ENCODE measurements at regions not wholly inside any gene's neighbourhood (a gene's known extent, or its start where the extent isn't known, plus 50 kb on each side); places are given as distances from the start of the nearest gene placed in this dataset.

DNA sequence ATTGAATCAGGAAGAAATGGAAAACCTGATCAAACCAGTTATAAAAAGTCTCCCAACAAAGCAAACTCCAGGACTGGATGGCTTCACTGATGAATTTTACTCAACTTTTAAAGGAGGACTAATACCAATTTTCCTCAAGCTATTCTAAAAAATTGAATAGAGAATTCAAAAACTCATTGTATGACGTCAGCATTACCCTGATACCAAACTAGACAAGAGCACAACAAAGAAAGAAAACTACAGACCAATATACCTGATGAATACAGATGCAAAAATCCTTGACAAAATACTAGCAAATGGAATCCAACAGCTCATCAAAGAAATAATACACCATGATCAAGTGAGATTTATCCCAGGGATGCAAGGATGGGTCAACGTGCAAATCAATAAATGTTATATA is 172.9 kb downstream of the FNDC1 start:
- DNase-seq = no peak
- no peaks in the 10 kb centered on the region for H3K4me1 ChIP-seq
- ATAC-seq = no peak
- H3K4me3 ChIP-seq = no peak overlapping the region
- no peaks in the 10 kb centered on the region for H3K27me3 ChIP-seq
- H3K27ac ChIP-seq = no peak overlapping the region
- TF ChIP-seq, protein P1, sequence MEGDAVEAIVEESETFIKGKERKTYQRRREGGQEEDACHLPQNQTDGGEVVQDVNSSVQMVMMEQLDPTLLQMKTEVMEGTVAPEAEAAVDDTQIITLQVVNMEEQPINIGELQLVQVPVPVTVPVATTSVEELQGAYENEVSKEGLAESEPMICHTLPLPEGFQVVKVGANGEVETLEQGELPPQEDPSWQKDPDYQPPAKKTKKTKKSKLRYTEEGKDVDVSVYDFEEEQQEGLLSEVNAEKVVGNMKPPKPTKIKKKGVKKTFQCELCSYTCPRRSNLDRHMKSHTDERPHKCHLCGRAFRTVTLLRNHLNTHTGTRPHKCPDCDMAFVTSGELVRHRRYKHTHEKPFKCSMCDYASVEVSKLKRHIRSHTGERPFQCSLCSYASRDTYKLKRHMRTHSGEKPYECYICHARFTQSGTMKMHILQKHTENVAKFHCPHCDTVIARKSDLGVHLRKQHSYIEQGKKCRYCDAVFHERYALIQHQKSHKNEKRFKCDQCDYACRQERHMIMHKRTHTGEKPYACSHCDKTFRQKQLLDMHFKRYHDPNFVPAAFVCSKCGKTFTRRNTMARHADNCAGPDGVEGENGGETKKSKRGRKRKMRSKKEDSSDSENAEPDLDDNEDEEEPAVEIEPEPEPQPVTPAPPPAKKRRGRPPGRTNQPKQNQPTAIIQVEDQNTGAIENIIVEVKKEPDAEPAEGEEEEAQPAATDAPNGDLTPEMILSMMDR (IDR thresholded peaks at IDR 0.05) = no peak
- intact Hi-C loops (cut with DNase I) = no loop called here
- H3K9me3 ChIP-seq = no peaks in the 10 kb centered on the region
- no peaks in the 10 kb centered on the region for H3K36me3 ChIP-seq

DNA sequence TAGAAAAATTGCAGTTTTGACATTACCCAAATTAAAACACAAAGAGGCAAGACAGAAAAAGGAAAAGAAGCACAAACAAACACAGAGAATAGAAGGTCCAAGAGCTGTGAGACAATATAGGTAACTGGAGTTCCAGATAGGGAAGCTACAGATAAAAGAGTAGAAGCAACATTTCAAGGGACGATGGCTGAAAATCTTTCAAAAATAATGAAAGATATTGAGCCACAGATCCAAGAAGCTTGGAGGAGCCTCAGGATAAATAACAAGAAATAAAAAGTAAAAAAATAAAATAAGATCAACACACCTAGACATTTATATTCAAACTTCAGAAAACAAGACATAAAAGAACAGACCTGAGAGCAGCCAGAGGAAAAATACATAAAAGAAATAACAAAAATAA is 164.9 kb downstream of the FNDC1 start:
- no peaks in the 10 kb centered on the region for H3K27me3 ChIP-seq
- no peak overlapping the region for H3K4me3 ChIP-seq
- H3K36me3 ChIP-seq = no peaks in the 10 kb centered on the region
- ATAC-seq (no peak), DNase-seq (no peak)
- H3K27ac ChIP-seq = no peak overlapping the region
- H3K4me1 ChIP-seq = no peaks in the 10 kb centered on the region
- H3K9me3 ChIP-seq = no peaks in the 10 kb centered on the region
- intact Hi-C loops (cut with DNase I) = no loop called here
- TF ChIP-seq, protein P1 (IDR thresholded peaks at IDR 0.05) = no peak

DNA sequence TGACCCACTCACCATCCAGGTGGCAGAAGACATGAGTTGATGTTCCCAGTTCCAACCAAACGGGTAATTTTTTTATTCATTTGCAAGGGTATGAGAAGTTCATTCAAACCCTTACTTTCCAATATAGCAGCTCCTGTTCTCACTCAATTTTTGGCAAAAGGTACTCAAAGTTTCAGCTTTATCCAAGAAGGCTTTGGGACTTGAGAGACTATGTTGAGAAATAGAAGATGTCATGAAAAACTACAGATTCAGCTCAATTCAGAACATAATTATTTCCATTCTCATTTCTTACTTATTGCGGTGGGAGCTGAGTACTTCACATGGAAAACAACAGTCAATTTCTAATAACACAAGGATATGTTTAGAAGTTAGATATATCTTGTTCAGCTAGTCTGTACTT is 162.3 kb downstream of the FNDC1 start:
- ATAC-seq = no peak
- DNase-seq = no peak
- no peaks in the 10 kb centered on the region for H3K9me3 ChIP-seq
- H3K27me3 ChIP-seq = no peaks in the 10 kb centered on the region
- no peaks in the 10 kb centered on the region for H3K36me3 ChIP-seq
- H3K4me3 ChIP-seq = no peak overlapping the region
- no peak overlapping the region for H3K27ac ChIP-seq
- intact Hi-C loops (cut with DNase I) = no loop called here
- TF ChIP-seq, protein P1 (IDR thresholded peaks at IDR 0.05) = no peak
- H3K4me1 ChIP-seq = no peaks in the 10 kb centered on the region

DNA sequence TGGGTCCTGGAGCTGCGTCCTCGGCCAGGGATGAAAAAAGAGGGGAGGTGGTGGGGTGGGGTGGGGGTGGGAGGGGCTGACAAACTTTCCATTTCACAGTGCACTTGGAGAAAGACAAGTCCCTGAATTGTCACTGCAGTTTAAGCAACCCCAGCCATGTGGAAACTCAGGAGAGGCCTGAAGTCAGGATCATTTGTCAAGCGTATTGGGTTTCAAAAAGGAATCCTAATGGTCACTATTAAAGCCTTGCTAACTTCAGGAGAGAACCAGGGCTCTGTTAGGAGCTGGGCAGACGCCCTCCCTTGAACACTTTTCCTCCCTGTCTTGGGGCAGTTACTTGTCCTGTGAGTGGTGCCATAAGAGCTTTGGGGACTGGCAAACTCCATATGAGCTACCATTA is 159.9 kb downstream of the FNDC1 start:
- Histone ChIP-seq H3K4me1 (no peaks in the 10 kb centered on the region), H3K27ac (no peak overlapping the region), H3K4me3 (no peak overlapping the region), H3K36me3 (no peaks in the 10 kb centered on the region), H3K9me3 (no peaks in the 10 kb centered on the region), H3K27me3 (no peaks in the 10 kb centered on the region)
- TF ChIP-seq, protein P1 (IDR thresholded peaks at IDR 0.05) = no peak
- no peak for DNase-seq
- intact Hi-C loops (cut with DNase I) = no loop called here
- no peak for ATAC-seq

DNA sequence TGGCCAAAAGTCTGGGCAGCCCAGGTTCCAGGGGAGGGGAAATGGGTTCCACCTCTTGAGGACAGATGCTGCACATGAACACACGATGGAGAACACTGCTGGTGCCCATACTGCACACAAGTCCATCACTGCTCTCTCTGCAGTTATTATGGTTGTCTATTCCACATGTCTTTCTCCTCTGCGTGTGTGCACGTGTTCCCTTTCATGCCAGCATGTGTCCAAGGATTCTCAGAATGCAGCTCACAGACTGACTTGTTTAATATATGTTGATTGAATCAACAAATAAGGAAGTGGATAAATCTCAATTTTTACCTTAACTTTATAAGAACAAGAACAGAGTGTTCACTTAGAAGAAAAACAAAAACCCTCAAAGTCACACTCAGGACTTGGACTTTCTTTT is 158.9 kb downstream of the FNDC1 start:
- Histone ChIP-seq H3K36me3 (no peaks in the 10 kb centered on the region), H3K27ac (no peak overlapping the region), H3K4me3 (no peak overlapping the region), H3K4me1 (no peaks in the 10 kb centered on the region), H3K9me3 (no peaks in the 10 kb centered on the region), H3K27me3 (no peaks in the 10 kb centered on the region)
- intact Hi-C loops (cut with DNase I) = no loop called here
- DNase-seq (no peak), ATAC-seq (no peak)
- TF ChIP-seq, protein P1 (IDR thresholded peaks at IDR 0.05) = no peak

DNA sequence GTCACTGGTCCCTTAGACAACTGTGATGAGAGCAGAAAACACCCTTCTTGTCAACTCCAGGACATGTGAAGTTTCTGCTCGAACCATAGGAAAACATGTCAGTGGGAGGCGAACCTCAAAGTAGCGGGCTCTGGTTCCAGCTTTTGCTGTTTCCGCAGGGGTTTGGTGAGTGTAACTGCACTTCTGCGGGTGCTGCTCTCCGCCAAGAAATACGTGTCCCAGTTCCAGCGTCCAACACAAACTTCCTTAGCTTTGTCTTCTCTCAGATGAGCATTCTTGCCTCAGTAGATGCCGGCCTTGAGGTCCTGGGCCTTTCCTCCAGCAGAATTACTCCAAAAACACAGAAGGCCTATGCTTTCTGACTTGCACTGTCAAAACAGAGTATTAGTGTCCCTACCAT is 156.3 kb downstream of the FNDC1 start:
- H3K27ac ChIP-seq = no peak overlapping the region
- H3K36me3 ChIP-seq = no peaks in the 10 kb centered on the region
- H3K9me3 ChIP-seq = no peaks in the 10 kb centered on the region
- no peak overlapping the region for H3K4me3 ChIP-seq
- no peak for ATAC-seq
- no peaks in the 10 kb centered on the region for H3K4me1 ChIP-seq
- no peak for DNase-seq
- intact Hi-C loops (cut with DNase I) = no loop called here
- TF ChIP-seq, protein P1 (IDR thresholded peaks at IDR 0.05) = no peak
- no peaks in the 10 kb centered on the region for H3K27me3 ChIP-seq

Measured in upper lobe of right lung (tissue), 1 donor.